Neutrophil (primary cell): ENCODE measurements at regions not wholly inside any gene's neighbourhood (a gene's known extent, or its start where the extent isn't known, plus 50 kb on each side); places are given as distances from the start of the nearest gene placed in this dataset.
"Not testable (repeated sequence)": the region's sequence is repeated elsewhere in the genome, so short reads cannot be mapped to it uniquely, and the experiment has no call there.

ENCODE experiments used
- H3K27ac ChIP-seq: fragments of 200-600 bp; sonication (generic); 2 replicates; pipeline ENCODE4 v1.5.1; 2016; ENCODE audit warnings: mild to moderate bottlenecking, moderate library complexity
- H3K27me3 ChIP-seq: fragments of 200-600 bp; sonication (generic); 2 replicates; pipeline ENCODE4 v1.6.0; 2016; ENCODE audit warnings: mild to moderate bottlenecking
- H3K36me3 ChIP-seq: fragments of 200-600 bp; sonication (generic); 2 replicates; pipeline ENCODE4 v1.5.1; 2017
- H3K4me1 ChIP-seq, 2 experiments: fragments of 200-600 bp in 1 of 2; sonication (generic) in 1 of 2; 1 replicate in 1 of 2; 2 replicates in 1 of 2; pipeline versions ENCODE4 v1.5.1 to v1.6.1; 2013 to 2016; ENCODE audit warnings: low read depth in 1 of 2, low read length in 1 of 2, mild to moderate bottlenecking in 1 of 2, moderate library complexity in 1 of 2; ENCODE audit not compliant: control insufficient read depth in 1 of 2, insufficient read depth in 1 of 2
- H3K4me3 ChIP-seq, 2 experiments: fragments of 200-600 bp in 1 of 2; sonication (generic) in 1 of 2; 1 replicate in 1 of 2; 2 replicates in 1 of 2; pipeline ENCODE4 v1.5.1; 2013 to 2016; ENCODE audit warnings: low read depth in 1 of 2, low read length in 1 of 2, mild to moderate bottlenecking in 1 of 2, moderate library complexity in 1 of 2
- H3K9me3 ChIP-seq: fragments of 200-600 bp; sonication (generic); 2 replicates; pipeline ENCODE4 v1.5.1; 2016
- CTCF ChIP-seq: fragments of 200-600 bp; sonication (generic); IDR thresholded peaks from 2 replicates; pipeline ENCODE4 v1.5.1; 2016; ENCODE audit warnings: antibody characterized with exemption

GRCh38 chr6:141393405-141394124 lies 739.2 kb upstream of the GJE1 start:
- no peaks in the 10 kb centered on the region for H3K36me3 ChIP-seq
- TF ChIP-seq CTCF = no peak
- H3K4me3 ChIP-seq = no peak overlapping the region
- no peaks in the 10 kb centered on the region for H3K27me3 ChIP-seq
- H3K9me3 ChIP-seq = no peaks in the 10 kb centered on the region
- H3K4me1 ChIP-seq = no peaks in the 10 kb centered on the region
- no peak overlapping the region for H3K27ac ChIP-seq

- H3K27me3 ChIP-seq, H3K9me3 ChIP-seq, H3K36me3 ChIP-seq, H3K4me1 ChIP-seq, H3K4me3 ChIP-seq, H3K27ac ChIP-seq: not testable (repeated sequence)
Measured at GRCh38 chr6:141391135-141391534, 741.6 kb upstream of the GJE1 start.

- H3K4me3 ChIP-seq = no peak overlapping the region
- no peak overlapping the region for H3K27ac ChIP-seq
- no peaks in the 10 kb centered on the region for H3K36me3 ChIP-seq
- H3K9me3 ChIP-seq = no peaks in the 10 kb centered on the region
- no peak for TF ChIP-seq CTCF
- H3K4me1 ChIP-seq = no peaks in the 10 kb centered on the region
- no peaks in the 10 kb centered on the region for H3K27me3 ChIP-seq
Measured at GRCh38 chr6:141388666-141389065, 744.1 kb upstream of the GJE1 start.

GRCh38 chr6:141370438-141370837 lies 762.3 kb upstream of the GJE1 start:
- H3K4me1 ChIP-seq = no peaks in the 10 kb centered on the region
- H3K36me3 ChIP-seq = no peaks in the 10 kb centered on the region
- no peaks in the 10 kb centered on the region for H3K27me3 ChIP-seq
- H3K4me3 ChIP-seq = no peak overlapping the region
- no peaks in the 10 kb centered on the region for H3K9me3 ChIP-seq
- H3K27ac ChIP-seq = no peak overlapping the region
- no peak for TF ChIP-seq CTCF

- H3K4me1 ChIP-seq, H3K27ac ChIP-seq, H3K9me3 ChIP-seq, H3K36me3 ChIP-seq, H3K4me3 ChIP-seq, H3K27me3 ChIP-seq: not testable (repeated sequence)
Measured at GRCh38 chr6:141366796-141367195, 765.9 kb upstream of the GJE1 start.

- H3K27me3 ChIP-seq = no peaks in the 10 kb centered on the region
- H3K4me1 ChIP-seq = no peaks in the 10 kb centered on the region
- no peaks in the 10 kb centered on the region for H3K36me3 ChIP-seq
- no peak for TF ChIP-seq CTCF
- no peak overlapping the region for H3K27ac ChIP-seq
- no peaks in the 10 kb centered on the region for H3K9me3 ChIP-seq
- no peak overlapping the region for H3K4me3 ChIP-seq
Measured at GRCh38 chr6:141364694-141365093, 768.0 kb upstream of the GJE1 start.
